Heart left ventricle (tissue), 13 donors: ENCODE measurements at regions not wholly inside any gene's neighbourhood (a gene's known extent, or its start where the extent isn't known, plus 50 kb on each side); places are given as distances from the start of the nearest gene placed in this dataset.

Source experiments
- CTCF ChIP-seq, 12 donors: fragments of 200-600 bp; sonication (generic) in 4 of 12; IDR thresholded peaks; one replicate each; pipeline versions ENCODE4 v1.5.0 to v1.8.0; 2018 to 2022; ENCODE audit warnings: antibody characterized with exemption in 12 of 12, mild to moderate bottlenecking in 5 of 12
- POLR2A ChIP-seq, 2 donors: fragments of 450-650 bp; IDR thresholded peaks; one replicate each; pipeline ENCODE4 v1.6.1; 2017; ENCODE audit warnings: antibody characterized with exemption in 2 of 2, mild to moderate bottlenecking in 2 of 2, moderate library complexity in 2 of 2
- donor health status: ischemic (EF 13 %, LVEDD 7.1; RV severe dilation, severe dysfunction).
- donor health status: DM: no; HTN: yes; CAD: no.
- donor health status: DM: no; HTN: no; CAD: no.
- donor health status: ischemic (EF 25% LVEDD 6.9; RV normal size, moderate dysfunction).
- donor health status: ischemic (EF 25% LVEDD 5.7; RV mildly dilated, moderate dysfunction).
- donor health status: ischemic (EF 35%, LVEDD 5.7; RV mildly dilated, moderate dysfunction).
- donor health status: nonischemic (EF 11% LVEDD 7.7; RV severe dilation, severe dysfunction).
- donor health status: DM: yes; HTN: yes; CAD: no.
- donor health status: PGD.
- donor health status: ischemic (EF 29% LVEDD 5.4; RV normal size, mild dysfunction).
- donor health status: nonischemic (EF 23%, LVEDD 6.1; RV moderate dilation, normal function).

DNA sequence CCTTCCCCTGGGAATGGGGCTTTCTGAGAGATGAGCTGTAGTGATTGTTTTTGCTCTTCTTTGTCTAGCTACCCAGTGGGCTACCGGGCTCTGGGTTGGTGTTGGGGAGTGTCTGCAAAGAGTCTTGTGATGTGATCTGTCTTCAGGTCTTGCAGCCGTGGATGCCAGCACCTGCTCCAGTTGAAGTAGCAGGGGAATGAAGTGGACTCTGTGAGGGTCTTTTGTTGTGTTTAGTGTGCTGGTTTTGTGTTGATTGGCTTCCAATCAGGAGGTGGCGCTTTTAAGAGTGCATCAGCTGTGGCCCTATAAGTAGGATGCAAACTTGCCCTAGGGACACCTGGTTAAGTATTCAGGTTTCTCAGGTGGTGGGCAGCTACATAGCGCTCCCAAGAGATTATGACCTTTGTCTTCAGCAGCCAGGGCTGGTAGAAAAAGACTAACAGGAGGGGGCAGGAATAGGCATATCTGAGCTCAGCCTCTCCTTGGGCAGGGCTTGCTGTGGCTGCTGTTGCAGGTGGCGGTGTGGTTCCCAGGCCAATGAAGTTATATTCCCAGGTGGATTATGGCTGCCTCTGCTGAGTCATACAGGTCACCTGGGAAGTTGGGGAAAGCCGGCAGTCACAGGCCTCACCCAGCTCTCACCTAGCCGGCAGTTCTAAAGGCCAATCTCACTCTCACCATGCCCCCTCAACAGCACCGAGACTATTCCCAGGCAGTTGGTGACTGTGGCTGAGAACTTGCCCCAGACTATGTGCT is 315.7 kb upstream of the C11orf87 start:
- no peak for TF ChIP-seq CTCF (IDR thresholded peaks at IDR 0.05)
- no peak for TF ChIP-seq POLR2A (IDR thresholded peaks at IDR 0.05)
